HCT116 (cell line): ENCODE measurements at regions not wholly inside any gene's neighbourhood (a gene's known extent, or its start where the extent isn't known, plus 50 kb on each side); places are given as distances from the start of the nearest gene placed in this dataset.

Source experiments
- ATAC-seq: fragments of 200-7000 bp; cut with Tn5 transposase; 2 replicates; pipeline ENCODE4 v1.9.1; 2020; ENCODE audit warnings: mild to moderate bottlenecking, moderate library complexity
- BruUV-seq: library from RNA; stranded (reverse); fragments of 400-500 nt; replicated peaks from 2 replicates; lab custom pipeline; 2021; lab: Mats Ljungman, UMichigan
- CTCF ChIA-PET: fragments of 300-600 bp; sonication (Branson Sonifier 250); formaldehyde crosslinking; loops from one replicate; lab custom pipeline; 2021; ENCODE audit warnings: antibody characterized with exemption; lab: Charles Lee
- POLR2A ChIA-PET: fragments of 300-600, 350-600 bp; sonication (Branson Sonifier 250); formaldehyde crosslinking; loops from one replicate; lab custom pipeline; 2021; ENCODE audit warnings: antibody characterized with exemption; lab: Charles Lee
- RAD21 ChIA-PET, 2 experiments: fragments of 300-600 bp; sonication (Branson Sonifier 250); formaldehyde crosslinking; loops; one replicate each; lab custom pipeline; 2023; ENCODE audit warnings: low total read pairs in 2 of 2; ENCODE audit not compliant: uncharacterized antibody in 2 of 2, unreplicated experiment in 2 of 2, low non-redundant PET in 1 of 2; lab: Charles Lee
- DNase-seq: peaks from one replicate; pipeline ENCODE4 v3.0.0-alpha.2; 2010; ENCODE audit warnings: low read depth, low spot score
- H2AFZ ChIP-seq: fragments of 200-600 bp; shearing (Covaris generic), sonication (generic); 2 replicates; pipeline ENCODE4 v1.6.1; 2017; ENCODE audit warnings: low read depth, mixed run types, mixed read lengths, antibody characterized with exemption, low read length; ENCODE audit not compliant: poor library complexity, severe bottlenecking
- H3K27ac ChIP-seq: 2 replicates; pipeline ENCODE4 v1.5.1; 2012; ENCODE audit warnings: low read depth, low read length
- H3K27me3 ChIP-seq: fragments of 200-600 bp; sonication (generic); 2 replicates; pipeline ENCODE4 v1.6.1; 2016; ENCODE audit warnings: mixed run types, low read length, mixed read lengths; ENCODE audit not compliant: insufficient read depth
- H3K36me3 ChIP-seq, 2 experiments: fragments of 200-500 bp in 1 of 2; fragments of 200-600 bp in 1 of 2; sonication (Bioruptor generic) in 1 of 2; sonication (generic) in 1 of 2; 2 replicates each; pipeline versions ENCODE4 v1.5.1 to v1.6.1; 2014 to 2016; ENCODE audit warnings: low read length in 2 of 2, inconsistent platforms in 1 of 2, mixed read lengths in 1 of 2, mixed run types in 1 of 2; ENCODE audit not compliant: insufficient read depth in 2 of 2, control insufficient read depth in 1 of 2
- H3K4me1 ChIP-seq, 2 experiments: fragments of 200-600 bp in 1 of 2; sonication (generic) in 1 of 2; 2 replicates each; pipeline versions ENCODE4 v1.5.1 to v1.6.1; 2012 to 2017; ENCODE audit warnings: low read length in 2 of 2, inconsistent platforms in 1 of 2, mild to moderate bottlenecking in 1 of 2, mixed read lengths in 1 of 2, mixed run types in 1 of 2, moderate library complexity in 1 of 2; ENCODE audit not compliant: insufficient read depth in 2 of 2, control insufficient read depth in 1 of 2
- H3K4me2 ChIP-seq: fragments of 200-600 bp; sonication (generic); 2 replicates; pipeline ENCODE4 v1.6.1; 2017; ENCODE audit warnings: mixed run types, low read length, mixed read lengths
- H3K4me3 ChIP-seq, 2 experiments: fragments of 200-600 bp in 1 of 2; sonication (generic) in 1 of 2; replicated peaks in 1 of 2; 2 replicates each; pipeline ENCODE4 v1.5.1; 2011 to 2016; ENCODE audit warnings: low read length in 2 of 2, control low read depth in 1 of 2, low read depth in 1 of 2, mild to moderate bottlenecking in 1 of 2, mixed read lengths in 1 of 2, mixed run types in 1 of 2
- H3K79me2 ChIP-seq: fragments of 200-600 bp; sonication (generic); 2 replicates; pipeline ENCODE4 v1.6.1; 2017; ENCODE audit warnings: mild to moderate bottlenecking, mixed run types, low read length, moderate library complexity, mixed read lengths; ENCODE audit not compliant: insufficient read depth
- H3K9ac ChIP-seq: fragments of 200-600 bp; sonication (generic); 2 replicates; pipeline ENCODE4 v1.6.1; 2016; ENCODE audit warnings: low read length, mixed read lengths
- H3K9me2 ChIP-seq: fragments of 200-600 bp; sonication (generic), shearing (Covaris generic); 2 replicates; pipeline ENCODE4 v1.6.1; 2017; ENCODE audit warnings: mixed run types, mild to moderate bottlenecking, moderate library complexity; ENCODE audit not compliant: insufficient read depth
- H3K9me3 ChIP-seq, 2 experiments: fragments of 200-500 bp in 1 of 2; fragments of 200-600 bp in 1 of 2; sonication (Bioruptor generic) in 1 of 2; sonication (generic) in 1 of 2; 2 replicates each; pipeline ENCODE4 v1.6.1; 2014 to 2017; ENCODE audit warnings: low read length in 2 of 2, mixed read lengths in 2 of 2, inconsistent platforms in 1 of 2, low read depth in 1 of 2, mild to moderate bottlenecking in 1 of 2, mixed run types in 1 of 2, moderate library complexity in 1 of 2; ENCODE audit not compliant: control insufficient read depth in 1 of 2, insufficient read depth in 1 of 2
- H4K20me1 ChIP-seq: fragments of 200-600 bp; sonication (generic), shearing (Covaris generic); 2 replicates; pipeline ENCODE4 v1.6.1; 2017; ENCODE audit warnings: mixed run types, mild to moderate bottlenecking, moderate library complexity; ENCODE audit not compliant: insufficient read depth
- ATF3 ChIP-seq: IDR thresholded peaks from 2 replicates; pipeline ENCODE4 v1.6.1; 2012
- CEBPB ChIP-seq: IDR thresholded peaks from 2 replicates; pipeline ENCODE4 v1.6.1; 2012; ENCODE audit warnings: low read depth
- CTCF ChIP-seq, 3 experiments: fragments of 200-600 bp in 1 of 3; sonication (generic) in 1 of 3; IDR thresholded peaks in 2 of 3; conservative IDR thresholded peaks in 1 of 3; 2 replicates each; pipeline ENCODE4 v1.5.1; 2012 to 2017; ENCODE audit warnings: low read depth in 2 of 3, low read length in 2 of 3, antibody characterized with exemption in 1 of 3, borderline replicate concordance in 1 of 3, control low read depth in 1 of 3, mild to moderate bottlenecking in 1 of 3, mixed read lengths in 1 of 3, mixed run types in 1 of 3, moderate library complexity in 1 of 3; ENCODE audit not compliant: insufficient read depth in 1 of 3
- EGR1 ChIP-seq: IDR thresholded peaks from 2 replicates; pipeline ENCODE4 v1.6.1; 2012; ENCODE audit warnings: low read depth
- ELF1 ChIP-seq: IDR thresholded peaks from 2 replicates; pipeline ENCODE4 v1.6.1; 2012; ENCODE audit warnings: low read depth, borderline replicate concordance
- EZH2phosphoT487 ChIP-seq: fragments of 200-600 bp; IDR thresholded peaks from 2 replicates; pipeline ENCODE4 v1.6.1; 2018; ENCODE audit warnings: antibody characterized with exemption, borderline replicate concordance
- JUND ChIP-seq: IDR thresholded peaks from 2 replicates; pipeline ENCODE4 v1.6.1; 2012
- POLR2AphosphoS5 ChIP-seq: IDR thresholded peaks from 2 replicates; pipeline ENCODE4 v1.6.1; 2011; ENCODE audit warnings: mild to moderate bottlenecking, low read depth, low read length, moderate library complexity
- RAD21 ChIP-seq: IDR thresholded peaks from 2 replicates; pipeline ENCODE4 v1.6.1; 2012; ENCODE audit warnings: low read depth, mild to moderate bottlenecking
- SIN3A ChIP-seq: IDR thresholded peaks from 2 replicates; pipeline ENCODE4 v1.6.1; 2012; ENCODE audit warnings: low read depth
- ZNF274 ChIP-seq: fragments of 200-500 bp; sonication (Bioruptor generic); IDR thresholded peaks from 2 replicates; pipeline ENCODE4 v1.6.1; 2014; ENCODE audit warnings: mild to moderate bottlenecking, low read depth, low read length, inconsistent platforms
- intact Hi-C: fragments of 100-400 bp; cut with micrococcal nuclease; formaldehyde crosslinking; loops from 2 replicates; pipeline ENCODE4 v1.10.0; 2022

GRCh38 chr5:33231214-33231710 is 209.5 kb upstream of the TARS1 start:
- no peaks in the 10 kb centered on the region for H3K9me2 ChIP-seq
- ATAC-seq (no peak), DNase-seq (no peak)
- H3K4me3 ChIP-seq, result no peak overlapping the region
- H3K9me3 ChIP-seq, result no peaks in the 10 kb centered on the region
- ChIA-PET CTCF (no interaction called here), RAD21 (no interaction called here), POLR2A (no interaction called here)
- intact Hi-C loops, result no loop called here
- H3K27me3 ChIP-seq, result no peaks in the 10 kb centered on the region
- no TSS peak for BruUV-seq
- H3K36me3 ChIP-seq, result no peaks in the 10 kb centered on the region
- no peaks in the 10 kb centered on the region for H4K20me1 ChIP-seq
- H3K27ac ChIP-seq, result no peak overlapping the region
- no peak overlapping the region for H2AFZ ChIP-seq
- H3K4me1 ChIP-seq, result no peaks in the 10 kb centered on the region
- H3K79me2 ChIP-seq, result no peaks in the 10 kb centered on the region
- TF ChIP-seq POLR2AphosphoS5 (no peak), CTCF (IDR thresholded peaks at IDR 0.05 in 2 of 3, conservative IDR thresholded peaks at IDR 0.05 in 1 of 3; ENCODE audit: borderline replicate concordance in 1 of 3, insufficient read depth in 1 of 3, low read depth in 2 of 3, low read length in 2 of 3) (no peak), CEBPB (no peak), EZH2phosphoT487 (no peak), SIN3A (no peak), ELF1 (no peak), ATF3 (no peak), EGR1 (no peak), RAD21 (no peak), ZNF274 (no peak), JUND (no peak)
- no peak overlapping the region for H3K9ac ChIP-seq
- no peak overlapping the region for H3K4me2 ChIP-seq
